ENCODE measurements at regions not wholly inside any gene's neighbourhood (a gene's known extent, or its start where the extent isn't known, plus 50 kb on each side); places are given as distances from the start of the nearest gene placed in this dataset.

GRCh38 chr5:142445266-142445665 lies 120.4 kb upstream of the SPRY4 start (continued):
- TF ChIP-seq CTBP1 (IDR thresholded peaks at IDR 0.05; ENCODE audit: borderline replicate concordance) (no peak), RBM34 (IDR thresholded peaks at IDR 0.05; ENCODE audit: borderline replicate concordance, insufficient read depth, low read length) (no peak), SRF (CRISPR knock-in tag; IDR thresholded peaks at IDR 0.05) (no peak), CHD7 (IDR thresholded peaks at IDR 0.05; ENCODE audit: low read depth, low read length) (no peak), SMAD4 (CRISPR knock-in tag; conservative IDR thresholded peaks at IDR 0.05) (0 out of 2 replicates have a peak, but pooled peaks have one; percentile 16), MTA1 (IDR thresholded peaks at IDR 0.05; ENCODE audit: borderline replicate concordance) (no peak), ETS2 (tag; IDR thresholded peaks at IDR 0.05; ENCODE audit: borderline replicate concordance, poor library complexity, severe bottlenecking) (no peak), XRCC5 (IDR thresholded peaks at IDR 0.05; ENCODE audit: low read depth, low read length) (no peak), ZBTB9 (CRISPR knock-in tag; IDR thresholded peaks at IDR 0.05) (no peak)

Data from K562 (cell line).